Activated B cell treated with CpG ODN at 0.5 μM for 24 hours (primary cell): ENCODE measurements at regions not wholly inside any gene's neighbourhood (a gene's known extent, or its start where the extent isn't known, plus 50 kb on each side); places are given as distances from the start of the nearest gene placed in this dataset.

Source experiments
- ATAC-seq: fragments of 200-7000 bp; cut with Tn5 transposase; one replicate; pipeline ENCODE4 v1.10.0; 2021; ENCODE audit warnings: low read depth, mild to moderate bottlenecking, moderate library complexity
- CTCF ChIA-PET: fragments of 350-600 bp; sonication (Branson Sonifier 250); formaldehyde crosslinking; loops from one replicate; lab custom pipeline; 2021; ENCODE audit warnings: antibody characterized with exemption; lab: Charles Lee
- POLR2A ChIA-PET: fragments of 350-600 bp; sonication (Branson Sonifier 250); formaldehyde crosslinking; loops from one replicate; lab custom pipeline; 2021; ENCODE audit warnings: antibody characterized with exemption; lab: Charles Lee
- DNase-seq: peaks from one replicate; pipeline ENCODE4 v3.0.0; 2022
- H3K27ac Mint-ChIP-seq: one replicate; pipeline ENCODE4 v1.8.0; 2020; ENCODE audit warnings: mixed read lengths
- H3K27me3 Mint-ChIP-seq: one replicate; pipeline ENCODE4 v1.8.0; 2021; ENCODE audit warnings: mixed read lengths
- H3K36me3 Mint-ChIP-seq: one replicate; pipeline ENCODE4 v1.8.0; 2021; ENCODE audit warnings: low read depth, mixed read lengths
- H3K4me1 Mint-ChIP-seq: one replicate; pipeline ENCODE4 v1.8.0; 2021; ENCODE audit warnings: mixed read lengths
- H3K4me3 Mint-ChIP-seq: one replicate; pipeline ENCODE4 v1.8.0; 2020; ENCODE audit warnings: mild to moderate bottlenecking, mixed read lengths
- H3K9me3 Mint-ChIP-seq: one replicate; pipeline ENCODE4 v1.8.0; 2020; ENCODE audit warnings: mixed read lengths
- CTCF ChIP-seq: fragments of 200-600 bp; IDR thresholded peaks from one replicate; pipeline ENCODE4 v1.8.0; 2022; ENCODE audit warnings: antibody characterized with exemption, mild to moderate bottlenecking
- intact Hi-C: fragments of 100-400 bp; cut with micrococcal nuclease; formaldehyde crosslinking; loops from one replicate; pipeline ENCODE4 v1.15.1; 2024

- Mint-ChIP-seq H3K4me3 (no peak overlapping the region), H3K36me3 (peaks cover 8% of the 10 kb centered on the region), H3K9me3 (peaks cover 41% of the 10 kb centered on the region), H3K27me3 (no peaks in the 10 kb centered on the region), H3K4me1 (no peaks in the 10 kb centered on the region), H3K27ac (no peak overlapping the region)
- intact Hi-C loops, result no loop called here
- CTCF ChIA-PET, result no interaction called here
- DNase-seq, result no peak
- POLR2A ChIA-PET, result no interaction called here
- TF ChIP-seq CTCF, result no peak
- no peak for ATAC-seq
Measured at GRCh38 chr13:33891196-33891742, 73.3 kb downstream of the RFC3 start.

- no peaks in the 10 kb centered on the region for H3K4me1 Mint-ChIP-seq
- no peak for TF ChIP-seq CTCF
- DNase-seq, result no peak
- H3K9me3 Mint-ChIP-seq, result peaks cover 48% of the 10 kb centered on the region
- no peaks in the 10 kb centered on the region for H3K27me3 Mint-ChIP-seq
- H3K27ac Mint-ChIP-seq, result no peak overlapping the region
- no peak for ATAC-seq
- peaks cover 8% of the 10 kb centered on the region for H3K36me3 Mint-ChIP-seq
- intact Hi-C loops, result no loop called here
- ChIA-PET CTCF (no interaction called here), POLR2A (no interaction called here)
- H3K4me3 Mint-ChIP-seq, result no peak overlapping the region
Measured at GRCh38 chr13:33893559-33893958, 75.6 kb downstream of the RFC3 start.

- H3K27ac Mint-ChIP-seq, result no peak overlapping the region
- no peak for TF ChIP-seq CTCF
- DNase-seq, result no peak
- no peak overlapping the region for H3K4me3 Mint-ChIP-seq
- intact Hi-C loops, result no loop called here
- no peaks in the 10 kb centered on the region for H3K27me3 Mint-ChIP-seq
- POLR2A ChIA-PET, result no interaction called here
- ATAC-seq, result no peak
- CTCF ChIA-PET, result no interaction called here
- no peaks in the 10 kb centered on the region for H3K36me3 Mint-ChIP-seq
- H3K9me3 Mint-ChIP-seq, result peaks cover 4% of the 10 kb centered on the region
- H3K4me1 Mint-ChIP-seq, result no peaks in the 10 kb centered on the region
Measured at GRCh38 chr13:33904431-33904830, 86.5 kb downstream of the RFC3 start.

GRCh38 chr13:33908116-33908515 lies 90.2 kb downstream of the RFC3 start:
- intact Hi-C loops, result no loop called here
- Mint-ChIP-seq H3K9me3 (no peaks in the 10 kb centered on the region), H3K4me1 (no peaks in the 10 kb centered on the region), H3K27me3 (no peaks in the 10 kb centered on the region), H3K36me3 (no peaks in the 10 kb centered on the region), H3K4me3 (no peak overlapping the region), H3K27ac (no peak overlapping the region)
- no peak for DNase-seq
- no peak for ATAC-seq
- ChIA-PET CTCF (no interaction called here), POLR2A (no interaction called here)
- no peak for TF ChIP-seq CTCF

- no peak for ATAC-seq
- Mint-ChIP-seq H3K4me3 (no peak overlapping the region), H3K27ac (no peak overlapping the region), H3K36me3 (no peaks in the 10 kb centered on the region), H3K9me3 (no peaks in the 10 kb centered on the region), H3K4me1 (no peaks in the 10 kb centered on the region), H3K27me3 (no peaks in the 10 kb centered on the region)
- CTCF ChIA-PET, result no interaction called here
- no peak for DNase-seq
- intact Hi-C loops, result no loop called here
- POLR2A ChIA-PET, result interaction anchor here (0.6 kb wide), 1 partner anchor 10 kb away, joined by 6 read pairs; no protein-coding TSS in a partner anchor
- TF ChIP-seq CTCF, result no peak
Measured at GRCh38 chr13:33910255-33910654, 92.3 kb downstream of the RFC3 start.
